WTC11 (cell line): ENCODE measurements at regions not wholly inside any gene's neighbourhood (a gene's known extent, or its start where the extent isn't known, plus 50 kb on each side); places are given as distances from the start of the nearest gene placed in this dataset.

Experiments
- ATAC-seq: fragments of 200-7000 bp; cut with Tn5 transposase; 2 replicates; pipeline ENCODE4 v1.10.0; 2021; ENCODE audit warnings: mild to moderate bottlenecking, moderate library complexity
- CTCF ChIA-PET: fragments of 300-600 bp; sonication (Branson Sonifier 250); formaldehyde crosslinking; loops from one replicate; lab custom pipeline; 2021; ENCODE audit warnings: antibody characterized with exemption; lab: Charles Lee
- POLR2A ChIA-PET: fragments of 350-600 bp; sonication (Branson Sonifier 250); formaldehyde crosslinking; loops from one replicate; lab custom pipeline; 2021; ENCODE audit warnings: antibody characterized with exemption; lab: Charles Lee
- DNase-seq: peaks from one replicate; pipeline ENCODE4 v3.0.0; 2021; ENCODE audit warnings: low spot score
- H3K27ac Mint-ChIP-seq: 2 replicates; pipeline ENCODE4 v1.8.0; 2021; ENCODE audit warnings: mixed read lengths
- H3K27me3 Mint-ChIP-seq: 2 replicates; pipeline ENCODE4 v1.8.0; 2021; ENCODE audit warnings: low read depth, mild to moderate bottlenecking, moderate library complexity, mixed read lengths
- H3K36me3 Mint-ChIP-seq: 2 replicates; pipeline ENCODE4 v1.8.0; 2021; ENCODE audit warnings: mixed read lengths
- H3K4me1 Mint-ChIP-seq: 2 replicates; pipeline ENCODE4 v1.8.0; 2022; ENCODE audit warnings: mixed read lengths
- H3K4me3 Mint-ChIP-seq: 2 replicates; pipeline ENCODE4 v1.8.0; 2021; ENCODE audit warnings: mild to moderate bottlenecking, moderate library complexity, mixed read lengths
- H3K9me3 Mint-ChIP-seq: 2 replicates; pipeline ENCODE4 v1.8.0; 2021; ENCODE audit warnings: mixed read lengths
- CDX4 ChIP-seq: fragments of 250-450 bp; sonication (Bioruptor Pico); IDR thresholded peaks from 2 replicates; pipeline ENCODE4 v1.9.0; 2021; ENCODE audit warnings: moderate library complexity, mild to moderate bottlenecking, inconsistent platforms, borderline replicate concordance
- E2F1 ChIP-seq: sonication (generic); formaldehyde crosslinking; IDR thresholded peaks from 2 replicates; pipeline ENCODE4 v1.8.0; 2022; ENCODE audit warnings: mild to moderate bottlenecking, missing genetic modification reagents
- ERG ChIP-seq: fragments of 250-450 bp; sonication (Bioruptor Pico); IDR thresholded peaks from 2 replicates; pipeline ENCODE4 v1.8.0; 2021; ENCODE audit warnings: mild to moderate bottlenecking
- FOXJ3 ChIP-seq: sonication (generic); formaldehyde crosslinking; IDR thresholded peaks from 2 replicates; pipeline ENCODE4 v1.9.0; 2021; ENCODE audit warnings: missing genetic modification reagents, mild to moderate bottlenecking, borderline replicate concordance
- GABPB1 ChIP-seq: sonication (generic); formaldehyde crosslinking; IDR thresholded peaks from 2 replicates; pipeline ENCODE4 v1.8.1; 2023; ENCODE audit warnings: mild to moderate bottlenecking, missing genetic modification reagents
- GTF2I ChIP-seq: fragments of 250-450 bp; sonication (Bioruptor Pico); conservative IDR thresholded peaks from 2 replicates; pipeline ENCODE4 v1.4.0; 2021; ENCODE audit warnings: mild to moderate bottlenecking
- HMGA2 ChIP-seq: fragments of 250-450 bp; sonication (Bioruptor Pico); IDR thresholded peaks from 2 replicates; pipeline ENCODE4 v1.4.0; 2021; ENCODE audit warnings: mild to moderate bottlenecking, moderate library complexity
- MYBL2 ChIP-seq: sonication (generic); formaldehyde crosslinking; IDR thresholded peaks from 2 replicates; pipeline ENCODE4 v1.8.1; 2023; ENCODE audit warnings: mild to moderate bottlenecking, moderate library complexity, missing genetic modification reagents
- NFE2L1 ChIP-seq: sonication (generic); formaldehyde crosslinking; IDR thresholded peaks from 2 replicates; pipeline ENCODE4 v1.8.1; 2023; ENCODE audit warnings: missing genetic modification reagents
- NR2C2 ChIP-seq: sonication (generic); formaldehyde crosslinking; IDR thresholded peaks from 2 replicates; pipeline ENCODE4 v1.8.0; 2022; ENCODE audit warnings: mild to moderate bottlenecking, missing genetic modification reagents
- OVOL2 ChIP-seq: fragments of 250-450 bp; sonication (Bioruptor Pico); IDR thresholded peaks from 2 replicates; pipeline ENCODE4 v1.9.0; 2021; ENCODE audit warnings: mild to moderate bottlenecking, borderline replicate concordance
- SMAD4 ChIP-seq: sonication (generic); formaldehyde crosslinking; IDR thresholded peaks from 2 replicates; pipeline ENCODE4 v1.8.0; 2022; ENCODE audit warnings: mild to moderate bottlenecking, missing genetic modification reagents
- SP1 ChIP-seq: sonication (generic); formaldehyde crosslinking; conservative IDR thresholded peaks from 2 replicates; pipeline ENCODE4 v1.8.1; 2022; ENCODE audit warnings: missing genetic modification reagents
- STAT6 ChIP-seq: sonication (generic); formaldehyde crosslinking; conservative IDR thresholded peaks from 2 replicates; pipeline ENCODE4 v1.8.1; 2023; ENCODE audit warnings: mild to moderate bottlenecking, low read depth, missing genetic modification reagents, moderate library complexity
- TEAD1 ChIP-seq: sonication (generic); formaldehyde crosslinking; IDR thresholded peaks from 2 replicates; pipeline ENCODE4 v1.8.0; 2022; ENCODE audit warnings: mild to moderate bottlenecking, missing genetic modification reagents
- USF2 ChIP-seq: sonication (generic); formaldehyde crosslinking; IDR thresholded peaks from 2 replicates; pipeline ENCODE4 v1.8.1; 2023; ENCODE audit warnings: mild to moderate bottlenecking, missing genetic modification reagents, moderate library complexity
- ZNF121 ChIP-seq: sonication (generic); formaldehyde crosslinking; IDR thresholded peaks from 2 replicates; pipeline ENCODE4 v1.8.0; 2023; ENCODE audit warnings: missing genetic modification reagents
- ZNF425 ChIP-seq: fragments of 250-450 bp; sonication (Bioruptor Pico); conservative IDR thresholded peaks from 2 replicates; pipeline ENCODE4 v1.9.0; 2021; ENCODE audit warnings: mild to moderate bottlenecking
- ZNF512 ChIP-seq: sonication (generic); formaldehyde crosslinking; IDR thresholded peaks from 2 replicates; pipeline ENCODE4 v1.8.1; 2022; ENCODE audit warnings: missing genetic modification reagents, borderline replicate concordance
- ZNF532 ChIP-seq: fragments of 250-450 bp; sonication (Bioruptor Pico); IDR thresholded peaks from 2 replicates; pipeline ENCODE4 v1.9.0; 2021; ENCODE audit warnings: mild to moderate bottlenecking, borderline replicate concordance
- ZNF671 ChIP-seq: fragments of 250-450 bp; sonication (Bioruptor Pico); IDR thresholded peaks from 2 replicates; pipeline ENCODE4 v1.8.0; 2021; ENCODE audit warnings: mild to moderate bottlenecking

- Mint-ChIP-seq H3K27ac (no peak overlapping the region), H3K4me1 (no peaks in the 10 kb centered on the region), H3K27me3 (no peaks in the 10 kb centered on the region), H3K4me3 (no peak overlapping the region), H3K9me3 (peaks cover 16% of the 10 kb centered on the region), H3K36me3 (no peaks in the 10 kb centered on the region)
- TF ChIP-seq TEAD1 (CRISPR knock-in tag) (no peak), USF2 (CRISPR knock-in tag) (no peak), MYBL2 (CRISPR knock-in tag) (no peak), E2F1 (CRISPR knock-in tag) (no peak), SMAD4 (CRISPR knock-in tag) (no peak)
- ATAC-seq (no peak), DNase-seq (no peak)
- POLR2A ChIA-PET, result no interaction called here
- CTCF ChIA-PET, result no interaction called here
Observed at GRCh38 chr4:157582141-157582540, 361.6 kb downstream of the GRIA2 start.

GRCh38 chr4:157576671-157577217, 356.2 kb downstream of the GRIA2 start:
- no peaks in the 10 kb centered on the region for H3K9me3 Mint-ChIP-seq
- no peaks in the 10 kb centered on the region for H3K4me1 Mint-ChIP-seq
- DNase-seq (no peak), ATAC-seq (no peak)
- CTCF ChIA-PET, result no interaction called here
- no peaks in the 10 kb centered on the region for H3K36me3 Mint-ChIP-seq
- POLR2A ChIA-PET, result no interaction called here
- H3K27ac Mint-ChIP-seq, result 0 out of 2 replicates have a peak overlapping the region, but pooled peaks have one; percentile 21
- H3K27me3 Mint-ChIP-seq, result no peaks in the 10 kb centered on the region
- no peak overlapping the region for H3K4me3 Mint-ChIP-seq
- TF ChIP-seq GABPB1 (CRISPR knock-in tag), result no peak
- TF ChIP-seq ZNF425, result no peak
- TF ChIP-seq NR2C2 (CRISPR knock-in tag), result no peak
- no peak for TF ChIP-seq HMGA2 (CRISPR knock-in tag)
- TF ChIP-seq SMAD4 (CRISPR knock-in tag), result no peak
- no peak for TF ChIP-seq OVOL2 (CRISPR knock-in tag)
- TF ChIP-seq CDX4, result no peak
- TF ChIP-seq NFE2L1 (CRISPR knock-in tag), result no peak
- TF ChIP-seq GTF2I (CRISPR knock-in tag), result no peak
- no peak for TF ChIP-seq FOXJ3 (CRISPR knock-in tag)
- TF ChIP-seq STAT6 (CRISPR knock-in tag), result no peak
- no peak for TF ChIP-seq ERG (CRISPR knock-in tag)
- TF ChIP-seq ZNF121 (CRISPR knock-in tag), result no peak
- no peak for TF ChIP-seq ZNF532 (CRISPR knock-in tag)
- no peak for TF ChIP-seq ZNF671 (CRISPR knock-in tag)
- no peak for TF ChIP-seq ZNF512
- no peak for TF ChIP-seq SP1 (CRISPR knock-in tag)
